ENCODE measurements at regions not wholly inside any gene's neighbourhood (a gene's known extent, or its start where the extent isn't known, plus 50 kb on each side); places are given as distances from the start of the nearest gene placed in this dataset.

- DNase-seq (ENCODE audit: low spot score), result no peak
These were observed 364.4 kb downstream of the CSNK1G3 start for GRCh38 chr5:123876276-123876790.

- DNase-seq (ENCODE audit: low spot score), result no peak
These were observed 363.7 kb downstream of the CSNK1G3 start for GRCh38 chr5:123875561-123876275.

GRCh38 chr5:123874600-123875201 is 362.7 kb downstream of the CSNK1G3 start:
- no peak for DNase-seq (ENCODE audit: low spot score)

GRCh38 chr5:123873846-123874245 is 361.9 kb downstream of the CSNK1G3 start:
- no peak for DNase-seq (ENCODE audit: low spot score)

GRCh38 chr5:123871373-123871772 is 359.4 kb downstream of the CSNK1G3 start:
- no peak for DNase-seq (ENCODE audit: low spot score)

- no peak for DNase-seq (ENCODE audit: low spot score)
These were observed 356.9 kb downstream of the CSNK1G3 start for GRCh38 chr5:123868881-123869280.

GRCh38 chr5:123868267-123868666 is 356.3 kb downstream of the CSNK1G3 start:
- no peak for DNase-seq (ENCODE audit: low spot score)

- no peak for DNase-seq (ENCODE audit: low spot score)
These were observed 353.7 kb downstream of the CSNK1G3 start for GRCh38 chr5:123865641-123866040.

- no peak for DNase-seq (ENCODE audit: low spot score)
These were observed 352.6 kb downstream of the CSNK1G3 start for GRCh38 chr5:123864578-123864977.

GRCh38 chr5:123858938-123859337 is 347.0 kb downstream of the CSNK1G3 start:
- no peak for DNase-seq (ENCODE audit: low spot score)

- DNase-seq (ENCODE audit: low spot score), result no peak
These were observed 344.8 kb downstream of the CSNK1G3 start for GRCh38 chr5:123856766-123857165.

GRCh38 chr5:123855609-123856008 is 343.6 kb downstream of the CSNK1G3 start:
- no peak for DNase-seq (ENCODE audit: low spot score)

- no peak for DNase-seq (ENCODE audit: low spot score)
These were observed 333.6 kb downstream of the CSNK1G3 start for GRCh38 chr5:123845356-123846100.

GRCh38 chr5:123844873-123845272 is 332.9 kb downstream of the CSNK1G3 start:
- peak; percentile 22 for DNase-seq (ENCODE audit: low spot score)

GRCh38 chr5:123835421-123835820 is 323.4 kb downstream of the CSNK1G3 start:
- no peak for DNase-seq (ENCODE audit: low spot score)

- DNase-seq (ENCODE audit: low spot score), result no peak
These were observed 318.6 kb downstream of the CSNK1G3 start for GRCh38 chr5:123830575-123830974.

- no peak for DNase-seq (ENCODE audit: low spot score)
These were observed 315.8 kb downstream of the CSNK1G3 start for GRCh38 chr5:123827811-123828210.

GRCh38 chr5:123819833-123820232 is 307.9 kb downstream of the CSNK1G3 start:
- DNase-seq (ENCODE audit: low spot score), result no peak

- DNase-seq (ENCODE audit: low spot score), result no peak
These were observed 307.4 kb downstream of the CSNK1G3 start for GRCh38 chr5:123819386-123819785.

GRCh38 chr5:123817267-123817666 is 305.3 kb downstream of the CSNK1G3 start:
- no peak for DNase-seq (ENCODE audit: low spot score)

- DNase-seq (ENCODE audit: low spot score), result no peak
These were observed 303.0 kb downstream of the CSNK1G3 start for GRCh38 chr5:123814801-123815470.

- peak; percentile 42 for DNase-seq (ENCODE audit: low spot score)
These were observed 302.1 kb downstream of the CSNK1G3 start for GRCh38 chr5:123813937-123814624.
